ENCODE measurements at regions not wholly inside any gene's neighbourhood (a gene's known extent, or its start where the extent isn't known, plus 50 kb on each side); places are given as distances from the start of the nearest gene placed in this dataset.

DNA sequence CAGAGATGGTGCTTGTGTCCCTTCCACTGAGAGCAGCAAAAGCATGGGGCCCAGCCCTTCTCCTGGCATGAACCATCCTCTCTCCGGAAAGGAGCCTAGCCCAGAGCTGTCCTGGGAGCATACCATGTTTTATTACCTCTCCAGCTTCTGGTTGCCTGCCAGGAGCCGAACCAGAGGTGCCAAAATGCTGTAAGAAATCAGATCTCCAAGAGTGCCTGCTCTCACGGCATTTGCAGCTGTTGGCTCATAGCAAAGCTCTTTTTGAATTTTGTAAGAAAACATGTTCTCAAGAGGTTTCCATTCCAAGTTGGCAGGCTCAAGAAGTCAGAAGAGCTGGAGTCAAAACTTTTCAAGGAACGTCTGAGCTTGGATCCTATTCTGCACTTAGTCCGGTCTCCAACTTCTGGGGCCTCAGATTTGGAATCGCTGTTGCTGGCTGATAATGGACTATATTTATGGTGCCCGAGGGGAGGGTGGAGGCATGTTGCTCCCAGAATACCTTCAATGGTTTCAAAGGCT, 211.7 kb upstream of the MKI67 start:
- no peaks in the 10 kb centered on the region for H3K36me3 ChIP-seq (ENCODE audit: control insufficient read depth in 2 of 2, insufficient read depth in 2 of 2, low read length in 1 of 2)
- H3K27ac ChIP-seq (ENCODE audit: low read depth in 2 of 2, low read length in 1 of 2): no peak overlapping the region
- no peaks in the 10 kb centered on the region for H3K4me1 ChIP-seq (ENCODE audit: control insufficient read depth in 2 of 2, insufficient read depth in 2 of 2, low read length in 1 of 2)
- peaks cover 0 to 2% of the 10 kb centered on the region in 2 donors for H3K9me3 ChIP-seq (ENCODE audit: control insufficient read depth in 2 of 2, insufficient read depth in 1 of 2, low read depth in 1 of 2, low read length in 1 of 2)
- H3K27me3 ChIP-seq (ENCODE audit: control insufficient read depth in 1 of 2, insufficient read depth in 2 of 2, low read length in 2 of 2): no peaks in the 10 kb centered on the region
- H3K4me3 ChIP-seq (ENCODE audit: low read depth in 1 of 2, low read length in 2 of 2): no peak overlapping the region
- 49 to 57% methylated on average over 7 of the region's 7 CpGs for WGBS, 2 donors

DNA sequence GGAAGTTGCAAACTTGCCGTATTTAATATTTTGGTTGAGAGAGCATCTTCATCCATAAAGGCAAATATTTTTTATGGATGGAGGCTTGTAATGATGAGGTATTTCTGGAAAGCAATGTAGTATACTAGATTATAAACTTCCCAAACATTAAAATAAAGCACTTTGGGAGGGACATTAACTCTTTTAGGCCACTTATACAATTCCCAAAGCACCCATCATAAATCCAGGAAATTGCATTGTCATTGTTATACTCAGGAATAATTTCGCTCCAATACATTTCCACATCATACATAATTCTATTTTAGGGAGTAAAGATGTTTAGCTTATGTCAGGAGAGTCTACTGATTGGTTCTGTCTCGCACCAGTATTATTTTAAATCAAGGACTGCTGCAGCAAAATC, 212.7 kb upstream of the MKI67 start:
- Histone ChIP-seq H3K9me3 (ENCODE audit: control insufficient read depth in 2 of 2, insufficient read depth in 1 of 2, low read depth in 1 of 2, low read length in 1 of 2) (peaks cover 0 to 2% of the 10 kb centered on the region in 2 donors), H3K27me3 (ENCODE audit: control insufficient read depth in 1 of 2, insufficient read depth in 2 of 2, low read length in 2 of 2) (no peaks in the 10 kb centered on the region), H3K4me3 (ENCODE audit: low read depth in 1 of 2, low read length in 2 of 2) (no peak overlapping the region), H3K36me3 (ENCODE audit: control insufficient read depth in 2 of 2, insufficient read depth in 2 of 2, low read length in 1 of 2) (no peaks in the 10 kb centered on the region), H3K27ac (ENCODE audit: low read depth in 2 of 2, low read length in 1 of 2) (no peak overlapping the region), H3K4me1 (ENCODE audit: control insufficient read depth in 2 of 2, insufficient read depth in 2 of 2, low read length in 1 of 2) (no peaks in the 10 kb centered on the region)
- 60 to 63% methylated on average over 3 of the region's 3 CpGs for WGBS, 2 donors

DNA sequence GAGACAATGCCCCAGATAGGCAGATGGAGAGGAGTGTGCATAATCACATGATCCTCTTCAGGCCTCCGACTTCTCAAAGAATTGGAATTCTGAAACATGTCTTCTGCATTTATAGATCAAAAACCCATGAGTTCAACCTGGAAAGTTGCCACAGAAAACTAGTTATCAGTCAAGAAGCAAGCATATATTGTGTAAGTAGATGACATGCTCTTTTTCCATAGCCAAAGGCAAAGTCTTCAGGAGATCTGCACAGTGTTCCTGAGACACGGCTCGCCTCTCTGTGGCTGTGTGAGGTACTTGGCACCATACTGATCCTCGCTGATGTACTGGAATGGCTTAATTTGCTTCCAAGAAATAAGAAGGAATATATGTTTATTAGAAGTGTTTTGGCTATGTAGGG, 213.5 kb upstream of the MKI67 start:
- H3K36me3 ChIP-seq (ENCODE audit: control insufficient read depth in 2 of 2, insufficient read depth in 2 of 2, low read length in 1 of 2): no peaks in the 10 kb centered on the region
- H3K27me3 ChIP-seq (ENCODE audit: control insufficient read depth in 1 of 2, insufficient read depth in 2 of 2, low read length in 2 of 2): no peaks in the 10 kb centered on the region
- 70 to 71% methylated on average over 4 of the region's 4 CpGs for WGBS, 2 donors
- peaks cover 0 to 2% of the 10 kb centered on the region in 2 donors for H3K9me3 ChIP-seq (ENCODE audit: control insufficient read depth in 2 of 2, insufficient read depth in 1 of 2, low read depth in 1 of 2, low read length in 1 of 2)
- no peak overlapping the region for H3K27ac ChIP-seq (ENCODE audit: low read depth in 2 of 2, low read length in 1 of 2)
- H3K4me3 ChIP-seq (ENCODE audit: low read depth in 1 of 2, low read length in 2 of 2): no peak overlapping the region
- no peaks in the 10 kb centered on the region for H3K4me1 ChIP-seq (ENCODE audit: control insufficient read depth in 2 of 2, insufficient read depth in 2 of 2, low read length in 1 of 2)

DNA sequence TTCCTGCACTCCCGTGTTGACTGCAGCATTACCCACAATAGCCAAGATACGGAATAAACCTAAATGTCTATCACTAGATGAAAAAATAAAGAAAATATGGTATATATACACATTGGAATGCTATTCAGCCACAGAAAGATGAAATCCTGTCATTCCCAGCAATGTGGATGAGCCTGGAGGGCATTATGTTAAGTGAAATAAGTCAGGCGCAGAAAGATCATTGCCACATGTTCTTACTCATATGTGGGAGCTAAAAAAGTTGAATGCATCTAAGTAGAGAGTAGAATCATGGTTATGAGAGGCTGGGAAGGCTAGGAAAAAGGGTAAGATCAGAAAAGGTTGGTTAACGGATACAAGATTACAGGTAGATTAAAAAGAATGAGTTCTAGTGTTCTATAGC, 219.1 kb upstream of the MKI67 start:
- 76 to 80% methylated on average over 4 of the region's 4 CpGs for WGBS, 2 donors

DNA sequence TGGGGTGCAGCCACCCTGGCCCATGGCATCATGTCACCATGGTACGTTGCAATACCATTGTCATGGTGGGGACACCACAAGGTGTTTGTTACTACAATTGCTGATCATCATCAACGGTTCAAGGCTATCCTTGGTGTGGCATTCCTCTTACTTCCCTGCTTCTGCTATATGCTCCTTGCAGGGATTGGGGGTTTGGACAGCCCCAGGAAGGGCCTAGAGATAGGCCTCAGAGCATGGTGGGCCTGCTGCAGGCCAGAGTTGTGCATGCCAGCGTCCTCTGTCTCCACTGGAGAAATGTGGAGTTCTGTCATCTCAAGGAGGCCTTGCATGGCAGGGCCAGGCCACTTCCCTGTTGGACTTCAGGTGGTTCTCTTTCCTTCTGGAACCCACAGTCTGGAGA, 234.6 kb upstream of the MKI67 start:
- H3K27me3 ChIP-seq (ENCODE audit: control insufficient read depth in 1 of 2, insufficient read depth in 2 of 2, low read length in 2 of 2): peaks cover 0 to under 1% of the 10 kb centered on the region in 2 donors
- H3K4me1 ChIP-seq (ENCODE audit: control insufficient read depth in 2 of 2, insufficient read depth in 2 of 2, low read length in 1 of 2): no peaks in the 10 kb centered on the region
- H3K9me3 ChIP-seq (ENCODE audit: control insufficient read depth in 2 of 2, insufficient read depth in 1 of 2, low read depth in 1 of 2, low read length in 1 of 2): peaks cover 11 to 14% of the 10 kb centered on the region in 2 donors
- no peak overlapping the region for H3K4me3 ChIP-seq (ENCODE audit: low read depth in 1 of 2, low read length in 2 of 2)
- H3K36me3 ChIP-seq (ENCODE audit: control insufficient read depth in 2 of 2, insufficient read depth in 2 of 2, low read length in 1 of 2): no peaks in the 10 kb centered on the region
- H3K27ac ChIP-seq (ENCODE audit: low read depth in 2 of 2, low read length in 1 of 2): no peak overlapping the region
- 62 to 69% methylated on average over 3 of the region's 3 CpGs for WGBS, 2 donors

More for the DNA sequence above, 219.1 kb upstream of the MKI67 start:
- Histone ChIP-seq H3K4me1 (ENCODE audit: control insufficient read depth in 2 of 2, insufficient read depth in 2 of 2, low read length in 1 of 2) (no peaks in the 10 kb centered on the region), H3K36me3 (ENCODE audit: control insufficient read depth in 2 of 2, insufficient read depth in 2 of 2, low read length in 1 of 2) (no peaks in the 10 kb centered on the region), H3K9me3 (ENCODE audit: control insufficient read depth in 2 of 2, insufficient read depth in 1 of 2, low read depth in 1 of 2, low read length in 1 of 2) (no peaks in the 10 kb centered on the region), H3K4me3 (ENCODE audit: low read depth in 1 of 2, low read length in 2 of 2) (no peak overlapping the region), H3K27ac (ENCODE audit: low read depth in 2 of 2, low read length in 1 of 2) (no peak overlapping the region), H3K27me3 (ENCODE audit: control insufficient read depth in 1 of 2, insufficient read depth in 2 of 2, low read length in 2 of 2) (no peaks in the 10 kb centered on the region)

DNA sequence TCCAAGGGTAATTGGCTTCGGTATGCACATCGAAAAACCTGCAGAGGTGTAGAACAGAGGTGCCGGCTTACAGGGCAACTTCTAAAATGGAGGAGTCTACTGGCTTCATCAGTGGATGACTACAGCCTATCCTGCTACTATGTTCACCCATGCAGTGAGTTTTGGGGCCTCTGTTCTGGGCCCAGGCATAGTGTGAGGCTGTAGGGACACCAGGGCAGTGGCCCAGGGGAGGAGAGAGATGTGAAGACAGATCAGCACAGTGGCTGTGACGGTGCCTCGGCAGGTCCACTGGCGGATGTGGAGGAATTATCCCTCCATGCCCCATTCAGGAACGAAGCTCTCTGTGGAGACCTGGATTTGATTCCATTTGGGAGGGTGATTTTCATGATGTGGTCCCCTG, 235.3 kb upstream of the MKI67 start:
- H3K9me3 ChIP-seq (ENCODE audit: control insufficient read depth in 2 of 2, insufficient read depth in 1 of 2, low read depth in 1 of 2, low read length in 1 of 2): peaks cover 13% of the 10 kb centered on the region in 2 donors
- H3K27me3 ChIP-seq (ENCODE audit: control insufficient read depth in 1 of 2, insufficient read depth in 2 of 2, low read length in 2 of 2): no peaks in the 10 kb centered on the region
- H3K36me3 ChIP-seq (ENCODE audit: control insufficient read depth in 2 of 2, insufficient read depth in 2 of 2, low read length in 1 of 2): no peaks in the 10 kb centered on the region
- H3K4me1 ChIP-seq (ENCODE audit: control insufficient read depth in 2 of 2, insufficient read depth in 2 of 2, low read length in 1 of 2): no peaks in the 10 kb centered on the region
- WGBS, 2 donors: 83 to 91% methylated on average over 7 of the region's 7 CpGs
- H3K4me3 ChIP-seq (ENCODE audit: low read depth in 1 of 2, low read length in 2 of 2): no peak overlapping the region
- H3K27ac ChIP-seq (ENCODE audit: low read depth in 2 of 2, low read length in 1 of 2): no peak overlapping the region

DNA sequence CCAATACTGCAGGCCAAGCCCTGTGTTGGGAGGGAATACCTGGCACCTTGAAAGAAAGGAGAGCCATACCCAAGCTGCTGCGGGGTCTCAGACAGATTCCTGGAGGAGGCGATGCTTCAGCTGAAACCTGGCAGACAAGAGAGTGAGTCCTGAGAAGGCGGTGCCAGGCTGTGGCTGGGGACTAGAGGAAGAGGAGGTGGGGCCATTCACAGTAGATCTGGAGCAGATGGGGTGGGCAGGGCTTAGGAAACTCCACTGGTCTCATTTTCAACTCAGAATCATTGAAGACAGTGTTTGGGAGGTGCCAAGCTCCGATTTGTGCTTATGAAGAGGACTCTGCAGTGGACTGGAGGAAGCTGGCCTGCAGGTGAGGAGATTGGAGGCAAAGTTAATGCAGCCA, 236.3 kb upstream of the MKI67 start:
- no peaks in the 10 kb centered on the region for H3K36me3 ChIP-seq (ENCODE audit: control insufficient read depth in 2 of 2, insufficient read depth in 2 of 2, low read length in 1 of 2)
- peaks cover 13% of the 10 kb centered on the region in 2 donors for H3K9me3 ChIP-seq (ENCODE audit: control insufficient read depth in 2 of 2, insufficient read depth in 1 of 2, low read depth in 1 of 2, low read length in 1 of 2)
- H3K4me1 ChIP-seq (ENCODE audit: control insufficient read depth in 2 of 2, insufficient read depth in 2 of 2, low read length in 1 of 2): no peaks in the 10 kb centered on the region
- no peak overlapping the region for H3K27ac ChIP-seq (ENCODE audit: low read depth in 2 of 2, low read length in 1 of 2)
- no peak overlapping the region for H3K4me3 ChIP-seq (ENCODE audit: low read depth in 1 of 2, low read length in 2 of 2)
- H3K27me3 ChIP-seq (ENCODE audit: control insufficient read depth in 1 of 2, insufficient read depth in 2 of 2, low read length in 2 of 2): no peaks in the 10 kb centered on the region
- 81 to 85% methylated on average over 4 of the region's 4 CpGs for WGBS, 2 donors

DNA sequence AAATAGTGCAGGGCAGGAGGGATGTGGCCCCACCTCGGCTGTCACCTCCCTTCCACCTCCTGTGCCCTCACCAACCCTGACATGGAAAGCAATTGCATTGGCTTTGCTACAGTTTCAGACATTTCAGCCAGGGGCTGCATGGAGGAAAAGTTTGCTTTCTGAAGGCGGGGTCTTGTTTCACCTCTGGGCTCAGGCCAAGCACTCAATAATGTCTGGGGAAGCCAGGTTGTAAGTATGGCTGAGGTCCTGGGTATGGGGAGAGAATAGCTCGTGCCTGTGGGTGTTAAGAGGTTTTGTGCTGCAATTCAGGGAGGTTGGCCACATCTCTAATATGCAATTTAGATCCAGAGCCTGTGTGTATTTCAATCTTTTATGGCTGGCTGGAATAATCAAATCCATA, 238.4 kb upstream of the MKI67 start:
- no peak overlapping the region for H3K4me3 ChIP-seq (ENCODE audit: low read depth in 1 of 2, low read length in 2 of 2)
- no peaks in the 10 kb centered on the region for H3K27me3 ChIP-seq (ENCODE audit: control insufficient read depth in 1 of 2, insufficient read depth in 2 of 2, low read length in 2 of 2)
- H3K36me3 ChIP-seq (ENCODE audit: control insufficient read depth in 2 of 2, insufficient read depth in 2 of 2, low read length in 1 of 2): no peaks in the 10 kb centered on the region
- no peaks in the 10 kb centered on the region for H3K4me1 ChIP-seq (ENCODE audit: control insufficient read depth in 2 of 2, insufficient read depth in 2 of 2, low read length in 1 of 2)
- 50 to 57% methylated on average over 3 of the region's 3 CpGs for WGBS, 2 donors
- no peak overlapping the region for H3K27ac ChIP-seq (ENCODE audit: low read depth in 2 of 2, low read length in 1 of 2)
- H3K9me3 ChIP-seq (ENCODE audit: control insufficient read depth in 2 of 2, insufficient read depth in 1 of 2, low read depth in 1 of 2, low read length in 1 of 2): peaks cover 10 to 15% of the 10 kb centered on the region in 2 donors

DNA sequence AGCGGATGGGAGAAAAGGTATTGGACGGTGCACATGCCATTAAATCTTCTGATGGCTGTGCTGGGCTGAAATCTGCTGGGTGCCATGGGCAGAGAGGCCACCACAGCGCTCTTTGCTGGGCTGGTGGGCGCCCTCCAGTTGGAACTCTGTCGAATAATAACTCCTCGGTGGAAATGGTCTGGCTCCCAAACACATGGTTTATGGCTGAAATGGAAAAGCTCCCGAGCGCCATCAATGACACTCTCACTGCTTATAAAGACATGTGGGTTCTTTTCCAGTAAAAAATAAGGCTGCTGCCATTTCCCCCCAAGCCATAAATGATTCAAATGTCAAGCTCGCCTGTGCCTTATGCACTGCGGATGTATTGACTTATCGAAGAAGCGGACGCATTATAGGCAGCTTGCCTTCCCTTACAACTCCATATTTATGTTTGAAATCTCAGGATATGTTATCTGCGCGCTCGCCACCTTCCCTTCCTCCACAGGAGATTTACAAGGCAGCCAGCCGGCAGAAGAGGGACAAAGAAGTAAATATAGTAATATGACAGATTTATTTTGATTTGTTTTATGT, 239.0 kb upstream of the MKI67 start:
- Histone ChIP-seq H3K36me3 (ENCODE audit: control insufficient read depth in 2 of 2, insufficient read depth in 2 of 2, low read length in 1 of 2) (no peaks in the 10 kb centered on the region), H3K4me3 (ENCODE audit: low read depth in 1 of 2, low read length in 2 of 2) (no peak overlapping the region), H3K4me1 (ENCODE audit: control insufficient read depth in 2 of 2, insufficient read depth in 2 of 2, low read length in 1 of 2) (no peaks in the 10 kb centered on the region), H3K27ac (ENCODE audit: low read depth in 2 of 2, low read length in 1 of 2) (no peak overlapping the region), H3K27me3 (ENCODE audit: control insufficient read depth in 1 of 2, insufficient read depth in 2 of 2, low read length in 2 of 2) (no peaks in the 10 kb centered on the region), H3K9me3 (ENCODE audit: control insufficient read depth in 2 of 2, insufficient read depth in 1 of 2, low read depth in 1 of 2, low read length in 1 of 2) (peaks cover 10 to 17% of the 10 kb centered on the region in 2 donors)
- 82 to 86% methylated on average over 17 of the region's 17 CpGs for WGBS, 2 donors

DNA sequence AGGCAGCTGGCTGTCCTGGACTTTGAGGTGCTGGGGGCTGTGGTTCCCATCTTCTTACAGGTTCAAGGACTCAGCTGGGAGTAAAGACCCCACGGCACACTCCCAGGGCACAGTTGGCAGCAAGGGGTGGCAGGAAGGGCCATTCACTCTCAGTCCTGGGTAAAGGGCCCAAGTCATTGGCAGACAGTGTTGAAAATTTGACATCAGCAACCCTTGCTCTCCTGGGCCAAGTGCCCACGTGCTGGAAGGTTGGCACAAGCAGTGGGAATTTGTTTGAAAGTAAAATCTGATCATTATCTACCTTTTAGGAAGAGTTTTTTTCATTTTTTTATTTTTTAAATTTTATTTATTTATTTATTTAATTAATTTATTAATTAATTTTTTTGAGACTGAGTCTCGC, 241.6 kb upstream of the MKI67 start:
- Histone ChIP-seq H3K4me3 (ENCODE audit: low read depth in 1 of 2, low read length in 2 of 2) (no peak overlapping the region), H3K36me3 (ENCODE audit: control insufficient read depth in 2 of 2, insufficient read depth in 2 of 2, low read length in 1 of 2) (no peaks in the 10 kb centered on the region), H3K4me1 (ENCODE audit: control insufficient read depth in 2 of 2, insufficient read depth in 2 of 2, low read length in 1 of 2) (no peaks in the 10 kb centered on the region), H3K9me3 (ENCODE audit: control insufficient read depth in 2 of 2, insufficient read depth in 1 of 2, low read depth in 1 of 2, low read length in 1 of 2) (peaks cover 5 to 20% of the 10 kb centered on the region in 2 donors), H3K27me3 (ENCODE audit: control insufficient read depth in 1 of 2, insufficient read depth in 2 of 2, low read length in 2 of 2) (no peaks in the 10 kb centered on the region), H3K27ac (ENCODE audit: low read depth in 2 of 2, low read length in 1 of 2) (no peak overlapping the region)
- WGBS, 2 donors: 69 to 70% methylated on average over 3 of the region's 3 CpGs
